ENCODE measurements at regions not wholly inside any gene's neighbourhood (a gene's known extent, or its start where the extent isn't known, plus 50 kb on each side); places are given as distances from the start of the nearest gene placed in this dataset.

DNA sequence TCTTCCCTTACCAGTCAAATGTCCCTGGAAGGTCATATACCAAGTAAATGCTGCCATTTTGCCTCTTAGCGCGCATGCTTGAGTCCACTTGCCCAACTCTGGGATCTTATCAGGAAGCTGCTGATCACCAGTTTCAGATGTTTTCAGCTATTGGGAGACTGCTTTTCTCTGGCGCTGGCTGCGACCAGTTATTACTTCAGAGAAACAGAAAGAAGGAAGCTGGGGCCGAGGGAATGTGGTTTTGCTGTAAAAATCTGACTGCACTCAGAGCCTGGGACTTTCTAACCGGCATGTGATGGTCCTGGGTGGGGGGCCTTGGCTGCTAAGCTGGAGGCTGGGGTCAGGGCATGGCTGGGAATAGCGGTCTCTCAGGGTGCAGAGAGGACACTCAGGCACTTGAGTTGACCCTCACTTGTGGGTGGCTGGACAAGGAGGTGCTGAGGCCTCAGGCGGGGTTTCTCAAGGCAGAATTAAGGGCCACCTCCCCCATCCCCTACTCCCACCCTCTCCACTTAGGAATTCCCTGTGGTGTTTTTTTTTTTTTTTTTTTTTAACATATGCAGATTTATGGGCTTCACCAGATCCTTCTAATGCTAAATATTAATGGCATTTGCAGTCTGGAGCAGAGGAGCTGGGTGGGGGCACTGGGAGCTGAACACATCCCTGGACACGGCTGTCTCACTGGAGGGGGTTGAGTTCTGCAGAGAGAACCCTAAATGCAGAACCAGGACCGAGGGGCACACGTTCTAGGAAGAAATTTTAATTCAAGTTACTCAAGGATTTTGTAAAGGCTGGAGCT, 145.8 kb downstream of the CYLD start:
- TF ChIP-seq, protein P1, sequence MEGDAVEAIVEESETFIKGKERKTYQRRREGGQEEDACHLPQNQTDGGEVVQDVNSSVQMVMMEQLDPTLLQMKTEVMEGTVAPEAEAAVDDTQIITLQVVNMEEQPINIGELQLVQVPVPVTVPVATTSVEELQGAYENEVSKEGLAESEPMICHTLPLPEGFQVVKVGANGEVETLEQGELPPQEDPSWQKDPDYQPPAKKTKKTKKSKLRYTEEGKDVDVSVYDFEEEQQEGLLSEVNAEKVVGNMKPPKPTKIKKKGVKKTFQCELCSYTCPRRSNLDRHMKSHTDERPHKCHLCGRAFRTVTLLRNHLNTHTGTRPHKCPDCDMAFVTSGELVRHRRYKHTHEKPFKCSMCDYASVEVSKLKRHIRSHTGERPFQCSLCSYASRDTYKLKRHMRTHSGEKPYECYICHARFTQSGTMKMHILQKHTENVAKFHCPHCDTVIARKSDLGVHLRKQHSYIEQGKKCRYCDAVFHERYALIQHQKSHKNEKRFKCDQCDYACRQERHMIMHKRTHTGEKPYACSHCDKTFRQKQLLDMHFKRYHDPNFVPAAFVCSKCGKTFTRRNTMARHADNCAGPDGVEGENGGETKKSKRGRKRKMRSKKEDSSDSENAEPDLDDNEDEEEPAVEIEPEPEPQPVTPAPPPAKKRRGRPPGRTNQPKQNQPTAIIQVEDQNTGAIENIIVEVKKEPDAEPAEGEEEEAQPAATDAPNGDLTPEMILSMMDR (IDR thresholded peaks at IDR 0.05) = no peak
- TF ChIP-seq POLR2A (IDR thresholded peaks at IDR 0.05) = no peak

Data from tibial nerve (tissue), 3 donors.